HG03442 (cell line): ENCODE measurements at regions not wholly inside any gene's neighbourhood (a gene's known extent, or its start where the extent isn't known, plus 50 kb on each side); places are given as distances from the start of the nearest gene placed in this dataset.
"Not testable (repeated sequence)": the region's sequence is repeated elsewhere in the genome, so short reads cannot be mapped to it uniquely, and the experiment has no call there.

ENCODE experiments used
- ATAC-seq: cut with Tn5 transposase; IDR thresholded peaks from one replicate; pipeline ENCODE4 v1.9.1; 2021; ENCODE audit warnings: mild to moderate bottlenecking, moderate library complexity; ENCODE audit not compliant: unreplicated experiment

GRCh38 chrX:16319929-16320328, 152.6 kb downstream of the MAGEB17 start:
- no peak for ATAC-seq

GRCh38 chrX:16320765-16321355, 153.6 kb downstream of the MAGEB17 start:
- no peak for ATAC-seq

- ATAC-seq, result no peak
These were observed 166.2 kb downstream of the MAGEB17 start for GRCh38 chrX:16333453-16333852.

GRCh38 chrX:16335181-16335580, 167.9 kb downstream of the MAGEB17 start:
- no peak for ATAC-seq

- ATAC-seq, result no peak
These were observed 180.8 kb downstream of the MAGEB17 start for GRCh38 chrX:16347968-16348670.

- no peak for ATAC-seq
These were observed 190.6 kb downstream of the MAGEB17 start for GRCh38 chrX:16357902-16358301.

GRCh38 chrX:16360056-16360455, 192.8 kb downstream of the MAGEB17 start:
- ATAC-seq, result not testable (repeated sequence)

GRCh38 chrX:16368696-16369095, 201.4 kb downstream of the MAGEB17 start:
- ATAC-seq, result no peak

- no peak for ATAC-seq
These were observed 208.8 kb downstream of the MAGEB17 start for GRCh38 chrX:16376056-16376455.

GRCh38 chrX:16386126-16386525, 218.8 kb downstream of the MAGEB17 start:
- no peak for ATAC-seq

- no peak for ATAC-seq
These were observed 225.3 kb downstream of the MAGEB17 start for GRCh38 chrX:16392597-16392996.

- ATAC-seq, result no peak
These were observed 227.0 kb downstream of the MAGEB17 start for GRCh38 chrX:16394290-16394689.

- ATAC-seq, result no peak
These were observed 236.5 kb downstream of the MAGEB17 start for GRCh38 chrX:16403808-16404207.

- no peak for ATAC-seq
These were observed 233.4 kb upstream of the S100G start for GRCh38 chrX:16416588-16416987.

- no peak for ATAC-seq
These were observed 231.3 kb upstream of the S100G start for GRCh38 chrX:16418650-16419049.

GRCh38 chrX:16427668-16428067, 222.3 kb upstream of the S100G start:
- no peak for ATAC-seq

- no peak for ATAC-seq
These were observed 220.6 kb upstream of the S100G start for GRCh38 chrX:16429406-16429805.

- ATAC-seq, result no peak
These were observed 218.7 kb upstream of the S100G start for GRCh38 chrX:16431266-16431665.

- ATAC-seq, result no peak
These were observed 216.9 kb upstream of the S100G start for GRCh38 chrX:16433021-16433420.

- ATAC-seq, result no peak
These were observed 214.5 kb upstream of the S100G start for GRCh38 chrX:16435399-16435986.

GRCh38 chrX:16436348-16437188, 213.4 kb upstream of the S100G start:
- ATAC-seq, result peak; percentile 69
